HG03159 (cell line): ENCODE measurements at regions not wholly inside any gene's neighbourhood (a gene's known extent, or its start where the extent isn't known, plus 50 kb on each side); places are given as distances from the start of the nearest gene placed in this dataset.
"Not testable (repeated sequence)": the region's sequence is repeated elsewhere in the genome, so short reads cannot be mapped to it uniquely, and the experiment has no call there.

Experiments
- ATAC-seq: cut with Tn5 transposase; IDR thresholded peaks from one replicate; pipeline ENCODE4 v1.9.1; 2021; ENCODE audit warnings: mild to moderate bottlenecking, moderate library complexity; ENCODE audit not compliant: unreplicated experiment

GRCh38 chr11:49499117-49499516, 290.7 kb upstream of the FOLH1 start:
- no peak for ATAC-seq

GRCh38 chr11:49505231-49505630, 296.8 kb upstream of the FOLH1 start:
- no peak for ATAC-seq

GRCh38 chr11:49526240-49526829, 317.9 kb upstream of the FOLH1 start:
- peak; percentile 95 for ATAC-seq

- ATAC-seq, result no peak
Observed at GRCh38 chr11:49533204-49533603, 324.8 kb upstream of the FOLH1 start.

- ATAC-seq, result not testable (repeated sequence)
Observed at GRCh38 chr11:49538927-49539326, 330.5 kb upstream of the FOLH1 start.

- not testable (repeated sequence) for ATAC-seq
Observed at GRCh38 chr11:49558261-49558847, 350.0 kb upstream of the FOLH1 start.

- ATAC-seq, result not testable (repeated sequence)
Observed at GRCh38 chr11:49560593-49560992, 352.2 kb upstream of the FOLH1 start.

- not testable (repeated sequence) for ATAC-seq
Observed at GRCh38 chr11:49561240-49561880, 353.0 kb upstream of the FOLH1 start.

GRCh38 chr11:49562262-49562661, 353.9 kb upstream of the FOLH1 start:
- ATAC-seq, result not testable (repeated sequence)

- ATAC-seq, result not testable (repeated sequence)
Observed at GRCh38 chr11:49579492-49579891, 371.1 kb upstream of the FOLH1 start.

- not testable (repeated sequence) for ATAC-seq
Observed at GRCh38 chr11:49585495-49585894, 366.7 kb upstream of the OR4C13 start.

GRCh38 chr11:49608892-49609291, 343.3 kb upstream of the OR4C13 start:
- not testable (repeated sequence) for ATAC-seq

GRCh38 chr11:49623872-49624271, 328.3 kb upstream of the OR4C13 start:
- not testable (repeated sequence) for ATAC-seq

GRCh38 chr11:49670705-49671104, 281.5 kb upstream of the OR4C13 start:
- ATAC-seq, result not testable (repeated sequence)

- ATAC-seq, result not testable (repeated sequence)
Observed at GRCh38 chr11:49702121-49702520, 250.1 kb upstream of the OR4C13 start.

GRCh38 chr11:49750447-49750846, 201.7 kb upstream of the OR4C13 start:
- not testable (repeated sequence) for ATAC-seq

- not testable (repeated sequence) for ATAC-seq
Observed at GRCh38 chr11:49750960-49751359, 201.2 kb upstream of the OR4C13 start.

GRCh38 chr11:49780791-49781190, 171.4 kb upstream of the OR4C13 start:
- not testable (repeated sequence) for ATAC-seq

- not testable (repeated sequence) for ATAC-seq
Observed at GRCh38 chr11:49782000-49782399, 170.2 kb upstream of the OR4C13 start.

- not testable (repeated sequence) for ATAC-seq
Observed at GRCh38 chr11:49783841-49784240, 168.3 kb upstream of the OR4C13 start.

- not testable (repeated sequence) for ATAC-seq
Observed at GRCh38 chr11:49789787-49790186, 162.4 kb upstream of the OR4C13 start.

GRCh38 chr11:49798206-49798837, 153.9 kb upstream of the OR4C13 start:
- ATAC-seq, result not testable (repeated sequence)
